MM.1S (cell line): ENCODE measurements at regions not wholly inside any gene's neighbourhood (a gene's known extent, or its start where the extent isn't known, plus 50 kb on each side); places are given as distances from the start of the nearest gene placed in this dataset.

Source experiments
- DNase-seq: peaks from one replicate; pipeline ENCODE4 v3.0.0-alpha.2; 2015
- H2AFZ ChIP-seq: fragments of 300-600 bp; sonication (generic); 2 replicates; pipeline ENCODE4 v1.6.0; 2016; ENCODE audit warnings: antibody characterized with exemption, low read length
- H3F3A ChIP-seq: fragments of 300-600 bp; sonication (generic); 2 replicates; pipeline ENCODE4 v1.6.1; 2016; ENCODE audit warnings: mild to moderate bottlenecking, antibody characterized with exemption, low read length, moderate library complexity, mixed read lengths; ENCODE audit not compliant: insufficient read depth
- H3K27ac ChIP-seq: fragments of 300-600 bp; sonication (generic); 2 replicates; pipeline ENCODE4 v1.5.1; 2016; ENCODE audit warnings: mild to moderate bottlenecking, low read length
- H3K27me3 ChIP-seq: fragments of 300-600 bp; sonication (generic); replicated peaks from 2 replicates; pipeline ENCODE4 v1.6.0; 2016; ENCODE audit warnings: low read length; ENCODE audit not compliant: insufficient read depth
- H3K36me3 ChIP-seq: fragments of 300-600 bp; sonication (generic); replicated peaks from 2 replicates; pipeline ENCODE4 v1.6.1; 2016; ENCODE audit warnings: mild to moderate bottlenecking, low read length, mixed read lengths; ENCODE audit not compliant: insufficient read depth
- H3K4me1 ChIP-seq: fragments of 300-600 bp; sonication (generic); 2 replicates; pipeline ENCODE4 v1.6.1; 2016; ENCODE audit warnings: low read length, mixed read lengths
- H3K4me2 ChIP-seq: fragments of 300-600 bp; sonication (generic); 2 replicates; pipeline ENCODE4 v1.6.0; 2016; ENCODE audit warnings: low read depth, low read length
- H3K4me3 ChIP-seq: fragments of 300-600 bp; sonication (generic); 2 replicates; pipeline ENCODE4 v1.5.1; 2016; ENCODE audit warnings: low read length, mixed read lengths
- H3K79me2 ChIP-seq: fragments of 300-600 bp; sonication (generic); 2 replicates; pipeline ENCODE4 v1.6.1; 2016; ENCODE audit warnings: mixed run types, low read length, mixed read lengths
- H3K9ac ChIP-seq: fragments of 300-600 bp; sonication (generic); 2 replicates; pipeline ENCODE4 v1.6.1; 2016; ENCODE audit warnings: low read length, mixed read lengths
- H3K9me2 ChIP-seq: fragments of 300-600 bp; sonication (generic); replicated peaks from 2 replicates; pipeline ENCODE4 v1.6.1; 2016; ENCODE audit warnings: mild to moderate bottlenecking, low read length, mixed read lengths; ENCODE audit not compliant: insufficient read depth
- H3K9me3 ChIP-seq: fragments of 300-600 bp; sonication (generic); replicated peaks from 2 replicates; pipeline ENCODE4 v1.6.1; 2016; ENCODE audit warnings: mild to moderate bottlenecking, low read length, mixed read lengths; ENCODE audit not compliant: insufficient read depth
- H4K20me1 ChIP-seq: fragments of 300-600 bp; sonication (generic); 2 replicates; pipeline ENCODE4 v1.6.1; 2016; ENCODE audit warnings: mild to moderate bottlenecking, low read length, moderate library complexity, mixed read lengths; ENCODE audit not compliant: insufficient read depth
- EZH2 ChIP-seq: fragments of 300-600 bp; sonication (generic); optimal IDR thresholded peaks from 2 replicates; pipeline ENCODE3; 2017; ENCODE audit warnings: low read depth, mild to moderate bottlenecking, antibody characterized with exemption, low read length, mixed read lengths
- EZH2phosphoT487 ChIP-seq: fragments of 300-600 bp; sonication (generic); IDR thresholded peaks from 2 replicates; pipeline ENCODE4 v1.6.1; 2018; ENCODE audit warnings: antibody characterized with exemption, low read length
- TF ChIP-seq, protein P1 (sequence below): fragments of 300-600 bp; sonication (generic); IDR thresholded peaks from 2 replicates; pipeline ENCODE4 v1.5.1; 2016; ENCODE audit warnings: antibody characterized with exemption, low read length, mixed read lengths

GRCh38 chr15:37599156-37599555 lies 335.3 kb upstream of the TMCO5A start:
- Histone ChIP-seq H3K79me2 (no peaks in the 10 kb centered on the region), H3K4me2 (no peak overlapping the region)

DNA sequence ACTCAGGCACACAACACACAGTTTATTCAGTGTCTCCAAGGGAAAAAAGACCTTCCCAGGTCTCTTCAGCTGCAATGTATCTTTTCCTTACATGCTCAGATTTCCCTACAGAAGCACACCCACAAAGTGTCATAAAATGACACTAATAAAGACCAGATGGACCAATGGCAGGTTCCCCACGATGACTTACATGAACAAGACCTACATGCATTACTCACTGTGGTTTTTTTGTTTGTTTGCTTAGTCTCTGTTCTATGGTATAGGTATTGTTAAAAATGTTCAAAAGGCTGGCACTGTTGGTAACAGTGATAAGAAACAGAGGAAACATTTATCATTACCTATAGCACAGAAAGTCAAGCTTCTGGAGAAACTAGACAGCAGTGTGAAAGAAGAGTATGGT lies 318.2 kb upstream of the TMCO5A start:
- H3K4me1 ChIP-seq: no peaks in the 10 kb centered on the region
- no peak overlapping the region for H2AFZ ChIP-seq
- H3K9me3 ChIP-seq: no peaks in the 10 kb centered on the region
- H3K9ac ChIP-seq: no peak overlapping the region
- H3K4me2 ChIP-seq: no peak overlapping the region
- no peaks in the 10 kb centered on the region for H3K27me3 ChIP-seq
- no peak for TF ChIP-seq EZH2
- TF ChIP-seq EZH2phosphoT487: no peak
- TF ChIP-seq, protein P1, sequence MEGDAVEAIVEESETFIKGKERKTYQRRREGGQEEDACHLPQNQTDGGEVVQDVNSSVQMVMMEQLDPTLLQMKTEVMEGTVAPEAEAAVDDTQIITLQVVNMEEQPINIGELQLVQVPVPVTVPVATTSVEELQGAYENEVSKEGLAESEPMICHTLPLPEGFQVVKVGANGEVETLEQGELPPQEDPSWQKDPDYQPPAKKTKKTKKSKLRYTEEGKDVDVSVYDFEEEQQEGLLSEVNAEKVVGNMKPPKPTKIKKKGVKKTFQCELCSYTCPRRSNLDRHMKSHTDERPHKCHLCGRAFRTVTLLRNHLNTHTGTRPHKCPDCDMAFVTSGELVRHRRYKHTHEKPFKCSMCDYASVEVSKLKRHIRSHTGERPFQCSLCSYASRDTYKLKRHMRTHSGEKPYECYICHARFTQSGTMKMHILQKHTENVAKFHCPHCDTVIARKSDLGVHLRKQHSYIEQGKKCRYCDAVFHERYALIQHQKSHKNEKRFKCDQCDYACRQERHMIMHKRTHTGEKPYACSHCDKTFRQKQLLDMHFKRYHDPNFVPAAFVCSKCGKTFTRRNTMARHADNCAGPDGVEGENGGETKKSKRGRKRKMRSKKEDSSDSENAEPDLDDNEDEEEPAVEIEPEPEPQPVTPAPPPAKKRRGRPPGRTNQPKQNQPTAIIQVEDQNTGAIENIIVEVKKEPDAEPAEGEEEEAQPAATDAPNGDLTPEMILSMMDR: no peak
- no peaks in the 10 kb centered on the region for H3K36me3 ChIP-seq
- no peaks in the 10 kb centered on the region for H3K79me2 ChIP-seq
- DNase-seq: no peak
- no peak overlapping the region for H3K27ac ChIP-seq
- no peaks in the 10 kb centered on the region for H3K9me2 ChIP-seq
- H4K20me1 ChIP-seq: no peaks in the 10 kb centered on the region
- H3F3A ChIP-seq: no peaks in the 10 kb centered on the region
- H3K4me3 ChIP-seq: no peak overlapping the region

More at GRCh38 chr15:37599156-37599555, 335.3 kb upstream of the TMCO5A start:
- H3F3A ChIP-seq: no peaks in the 10 kb centered on the region
- H3K36me3 ChIP-seq: no peaks in the 10 kb centered on the region
- no peaks in the 10 kb centered on the region for H3K27me3 ChIP-seq
- H2AFZ ChIP-seq: no peak overlapping the region
- no peak overlapping the region for H3K9ac ChIP-seq
- H3K9me2 ChIP-seq: no peaks in the 10 kb centered on the region
- H4K20me1 ChIP-seq: no peaks in the 10 kb centered on the region
- TF ChIP-seq EZH2phosphoT487 (no peak), EZH2 (no peak)
- TF ChIP-seq, protein P1: no peak
- no peak overlapping the region for H3K4me3 ChIP-seq
- H3K4me1 ChIP-seq: no peaks in the 10 kb centered on the region
- DNase-seq: no peak
- no peaks in the 10 kb centered on the region for H3K9me3 ChIP-seq
- H3K27ac ChIP-seq: no peak overlapping the region

DNA sequence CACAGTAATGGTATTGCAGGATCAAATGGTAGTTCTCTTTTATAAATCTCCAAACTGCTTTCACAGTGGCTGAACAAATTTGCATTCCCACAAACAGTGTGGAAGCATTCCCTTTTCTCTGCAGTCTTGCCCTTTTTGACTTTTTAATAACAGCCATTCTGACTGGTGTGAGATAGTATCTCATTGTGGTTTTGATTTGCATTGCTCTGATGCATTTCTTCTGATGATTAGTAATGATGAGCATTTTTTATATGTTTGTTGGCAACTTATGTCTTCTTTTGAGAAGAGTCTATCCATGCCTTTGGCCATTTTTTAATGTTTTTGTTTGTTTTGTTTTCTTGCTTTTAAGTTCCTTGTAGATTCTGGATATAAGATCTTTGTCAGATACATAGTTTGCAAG lies 316.1 kb upstream of the TMCO5A start:
- Histone ChIP-seq H3K4me1 (no peaks in the 10 kb centered on the region), H3K4me3 (no peak overlapping the region), H3K9me3 (no peaks in the 10 kb centered on the region), H3K4me2 (no peak overlapping the region), H3K27me3 (no peaks in the 10 kb centered on the region), H4K20me1 (no peaks in the 10 kb centered on the region), H3K27ac (no peak overlapping the region), H3K79me2 (no peaks in the 10 kb centered on the region), H3K9ac (no peak overlapping the region), H3F3A (no peaks in the 10 kb centered on the region), H2AFZ (no peak overlapping the region), H3K36me3 (no peaks in the 10 kb centered on the region), H3K9me2 (no peaks in the 10 kb centered on the region)
- no peak for DNase-seq
- TF ChIP-seq, protein P1: no peak
- TF ChIP-seq EZH2phosphoT487 (no peak), EZH2 (no peak)
